A549 (cell line): ENCODE measurements at regions not wholly inside any gene's neighbourhood (a gene's known extent, or its start where the extent isn't known, plus 50 kb on each side); places are given as distances from the start of the nearest gene placed in this dataset.
"Not testable (repeated sequence)": the region's sequence is repeated elsewhere in the genome, so short reads cannot be mapped to it uniquely, and the experiment has no call there.

Source experiments
- BHLHE40 ChIP-seq: IDR thresholded peaks from 2 replicates; pipeline ENCODE4 v1.6.1; 2012; ENCODE audit warnings: low read depth, low read length, inconsistent platforms
- CEBPB ChIP-seq, 2 experiments: fragments of >200 bp in 1 of 2; sonication (Bioruptor Twin) in 1 of 2; formaldehyde crosslinking in 1 of 2; IDR thresholded peaks; 2 replicates each; pipeline ENCODE4 v1.6.1; 2012 to 2016
- JUNB ChIP-seq: fragments of >200 bp; sonication (Bioruptor Twin); formaldehyde crosslinking; IDR thresholded peaks from 2 replicates; pipeline ENCODE4 v1.6.1; 2016
- MYC ChIP-seq: IDR thresholded peaks from 2 replicates; pipeline ENCODE4 v1.6.1; 2012; ENCODE audit warnings: mild to moderate bottlenecking, inconsistent platforms, low read length, improper control_type of control experiment, borderline replicate concordance
- POLR2AphosphoS2 ChIP-seq: conservative IDR thresholded peaks from 2 replicates; pipeline ENCODE4 v1.6.1; 2012; ENCODE audit warnings: low read length, improper control_type of control experiment, inconsistent platforms
- RAD21 ChIP-seq, 2 experiments: fragments of >200 bp in 1 of 2; sonication (Bioruptor Twin) in 1 of 2; formaldehyde crosslinking in 1 of 2; IDR thresholded peaks in 1 of 2; conservative IDR thresholded peaks in 1 of 2; 2 replicates in 1 of 2; 3 replicates in 1 of 2; pipeline ENCODE4 v1.6.1; 2012 to 2018; ENCODE audit warnings: inconsistent platforms in 1 of 2
- RCOR1 ChIP-seq: fragments of 150-350 bp; IDR thresholded peaks from 2 replicates; pipeline ENCODE4 v1.6.1; 2014; ENCODE audit warnings: antibody characterized with exemption, low read length, low read depth
- TF ChIP-seq, protein P1 (sequence below): fragments of >200 bp; sonication (Bioruptor Twin); formaldehyde crosslinking; IDR thresholded peaks from 3 replicates; pipeline ENCODE4 v1.5.1; 2016
- TF ChIP-seq, protein P2 (sequence below): fragments of 150-350 bp; IDR thresholded peaks from 2 replicates; pipeline ENCODE4 v1.6.1; 2014; ENCODE audit warnings: low read depth, mild to moderate bottlenecking, low read length

DNA sequence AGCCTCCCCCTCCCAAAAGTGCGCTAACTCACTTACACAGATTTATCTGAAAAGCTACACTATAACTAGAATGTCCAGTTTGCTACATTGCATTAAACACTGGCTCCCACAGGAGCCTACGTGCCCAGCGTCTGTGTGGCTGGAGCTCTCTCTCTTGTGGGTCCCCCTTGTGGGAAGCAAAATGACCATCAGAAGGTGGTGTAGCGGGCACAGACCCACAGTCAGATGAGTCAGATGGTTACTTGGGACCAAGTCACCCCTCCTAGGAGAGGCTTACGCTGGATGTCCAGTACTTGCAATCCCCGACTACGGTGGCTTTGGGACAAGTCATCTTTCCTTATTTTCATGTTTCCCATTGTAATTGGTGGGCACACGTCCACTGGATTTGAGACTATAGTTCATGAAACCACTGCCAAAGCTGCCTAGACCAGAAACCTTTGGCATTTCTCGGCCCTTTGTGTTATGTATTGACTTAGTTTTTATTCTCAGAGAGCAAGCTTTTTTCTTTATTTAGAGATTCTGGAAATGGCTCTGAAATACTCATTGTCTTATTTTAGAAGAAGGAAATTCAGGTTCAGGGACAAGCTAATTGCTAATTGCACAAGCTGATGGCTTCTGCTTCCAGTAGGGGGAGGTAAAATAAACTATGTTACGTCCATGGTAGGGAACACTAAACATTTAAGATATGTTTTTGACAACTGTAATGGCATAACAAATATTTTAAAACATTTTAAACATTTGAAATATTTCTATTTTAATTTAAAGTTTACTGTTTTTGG is 137.8 kb upstream of the GRK3 start:
- not testable (repeated sequence) for TF ChIP-seq MYC; RAD21 (conservative IDR thresholded peaks at IDR 0.05 in 1 of 2, IDR thresholded peaks at IDR 0.05 in 1 of 2); CEBPB (IDR thresholded peaks at IDR 0.05); BHLHE40; RCOR1; JUNB; POLR2AphosphoS2
- TF ChIP-seq, protein P1, sequence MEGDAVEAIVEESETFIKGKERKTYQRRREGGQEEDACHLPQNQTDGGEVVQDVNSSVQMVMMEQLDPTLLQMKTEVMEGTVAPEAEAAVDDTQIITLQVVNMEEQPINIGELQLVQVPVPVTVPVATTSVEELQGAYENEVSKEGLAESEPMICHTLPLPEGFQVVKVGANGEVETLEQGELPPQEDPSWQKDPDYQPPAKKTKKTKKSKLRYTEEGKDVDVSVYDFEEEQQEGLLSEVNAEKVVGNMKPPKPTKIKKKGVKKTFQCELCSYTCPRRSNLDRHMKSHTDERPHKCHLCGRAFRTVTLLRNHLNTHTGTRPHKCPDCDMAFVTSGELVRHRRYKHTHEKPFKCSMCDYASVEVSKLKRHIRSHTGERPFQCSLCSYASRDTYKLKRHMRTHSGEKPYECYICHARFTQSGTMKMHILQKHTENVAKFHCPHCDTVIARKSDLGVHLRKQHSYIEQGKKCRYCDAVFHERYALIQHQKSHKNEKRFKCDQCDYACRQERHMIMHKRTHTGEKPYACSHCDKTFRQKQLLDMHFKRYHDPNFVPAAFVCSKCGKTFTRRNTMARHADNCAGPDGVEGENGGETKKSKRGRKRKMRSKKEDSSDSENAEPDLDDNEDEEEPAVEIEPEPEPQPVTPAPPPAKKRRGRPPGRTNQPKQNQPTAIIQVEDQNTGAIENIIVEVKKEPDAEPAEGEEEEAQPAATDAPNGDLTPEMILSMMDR = not testable (repeated sequence)
- TF ChIP-seq, protein P2, sequence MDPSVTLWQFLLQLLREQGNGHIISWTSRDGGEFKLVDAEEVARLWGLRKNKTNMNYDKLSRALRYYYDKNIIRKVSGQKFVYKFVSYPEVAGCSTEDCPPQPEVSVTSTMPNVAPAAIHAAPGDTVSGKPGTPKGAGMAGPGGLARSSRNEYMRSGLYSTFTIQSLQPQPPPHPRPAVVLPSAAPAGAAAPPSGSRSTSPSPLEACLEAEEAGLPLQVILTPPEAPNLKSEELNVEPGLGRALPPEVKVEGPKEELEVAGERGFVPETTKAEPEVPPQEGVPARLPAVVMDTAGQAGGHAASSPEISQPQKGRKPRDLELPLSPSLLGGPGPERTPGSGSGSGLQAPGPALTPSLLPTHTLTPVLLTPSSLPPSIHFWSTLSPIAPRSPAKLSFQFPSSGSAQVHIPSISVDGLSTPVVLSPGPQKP = not testable (repeated sequence)
